ENCODE measurements at regions not wholly inside any gene's neighbourhood (a gene's known extent, or its start where the extent isn't known, plus 50 kb on each side); places are given as distances from the start of the nearest gene placed in this dataset.
A peak's percentile ranks its signal among the peaks of the same experiment; 100 is the strongest.

DNA sequence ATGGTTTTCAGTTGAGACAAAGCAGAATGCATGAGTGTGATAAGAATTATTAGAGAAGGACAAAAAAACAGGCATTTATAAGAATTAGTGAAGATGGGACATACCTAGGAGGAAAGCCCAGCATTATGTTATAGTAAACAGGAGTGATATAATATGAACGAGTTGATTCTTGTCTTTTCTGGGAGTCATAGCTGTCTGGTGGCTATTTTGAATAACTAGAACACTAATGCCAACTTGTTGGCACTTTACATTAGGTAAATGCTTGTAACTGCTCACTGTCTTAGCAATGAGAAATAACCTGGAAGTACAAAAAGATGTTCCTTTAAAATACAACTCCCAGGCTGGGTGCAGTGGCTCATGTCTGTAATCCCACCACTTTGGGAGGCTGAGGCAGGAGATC lies 540.8 kb upstream of the SPHKAP start:
- ATAC-seq (no peak), DNase-seq (ENCODE audit: low spot score) (no peak)

DNA sequence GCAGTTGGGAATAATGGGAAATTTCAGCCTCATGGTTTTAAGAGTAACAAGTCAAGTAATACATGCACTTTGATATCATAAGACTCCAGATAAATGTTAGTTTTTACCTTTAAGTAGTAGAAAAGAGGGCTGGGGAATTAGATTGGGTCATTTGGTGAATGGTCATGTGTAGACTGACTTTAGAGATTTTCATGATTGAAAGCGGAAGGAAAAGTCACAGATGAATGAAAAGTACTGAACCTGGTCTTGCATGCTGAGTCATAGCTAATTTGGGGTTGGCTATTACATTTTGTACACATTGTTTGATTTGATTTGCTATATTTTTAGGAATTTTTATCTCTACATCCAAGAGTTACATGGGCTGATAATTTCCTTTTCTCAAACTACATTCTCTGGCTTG lies 539.4 kb upstream of the SPHKAP start:
- ATAC-seq: no peak

DNA sequence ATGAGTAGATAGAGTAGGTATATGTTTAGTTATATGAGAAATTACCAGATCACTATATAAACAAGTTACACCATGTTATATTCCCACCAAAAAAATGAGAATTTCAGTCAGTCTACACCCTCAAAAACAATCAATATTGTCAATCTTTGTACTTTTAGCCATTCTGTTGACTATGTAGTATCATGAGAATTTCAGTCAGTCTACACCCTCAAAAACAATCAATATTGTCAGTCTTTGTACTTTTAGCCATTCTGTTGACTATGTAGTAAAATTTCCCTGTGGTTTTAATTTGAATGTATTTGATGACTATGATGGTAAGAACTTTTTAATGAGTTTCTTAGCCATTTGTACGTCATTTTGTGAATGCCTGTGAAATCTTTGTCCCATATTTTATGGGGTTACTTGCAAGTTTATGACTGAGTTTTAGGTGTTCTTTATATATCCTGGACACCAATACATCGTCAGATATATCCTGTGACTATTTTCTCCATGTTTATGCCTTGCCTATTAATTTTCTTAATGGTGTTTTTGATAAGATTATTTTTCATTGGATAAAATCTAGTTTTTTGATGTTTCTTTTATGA lies 528.4 kb upstream of the SPHKAP start:
- DNase-seq (ENCODE audit: low spot score) (no peak), ATAC-seq (peak; percentile 70)

More for the DNA sequence above, 539.4 kb upstream of the SPHKAP start:
- no peak for DNase-seq (ENCODE audit: low spot score)

DNA sequence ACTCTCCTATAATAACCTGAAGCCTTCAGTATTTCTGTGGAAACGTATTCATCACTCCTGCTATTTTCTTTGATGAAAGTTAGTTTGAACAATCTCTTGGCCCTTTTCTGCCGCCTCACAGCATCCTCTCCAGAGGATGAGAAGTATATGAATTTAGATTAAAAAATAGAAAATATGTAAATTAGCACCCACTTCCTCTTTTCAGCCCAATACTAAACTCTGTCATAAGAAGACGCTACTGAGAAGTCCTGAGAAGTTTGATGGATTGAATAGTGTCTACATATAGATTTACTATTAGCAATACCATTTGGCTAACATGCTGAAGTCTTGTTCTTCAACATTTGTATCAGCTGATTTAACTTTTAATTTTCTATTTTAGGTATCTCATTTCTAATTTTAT lies 526.4 kb upstream of the SPHKAP start:
- ATAC-seq: no peak
- no peak for DNase-seq (ENCODE audit: low spot score)

DNA sequence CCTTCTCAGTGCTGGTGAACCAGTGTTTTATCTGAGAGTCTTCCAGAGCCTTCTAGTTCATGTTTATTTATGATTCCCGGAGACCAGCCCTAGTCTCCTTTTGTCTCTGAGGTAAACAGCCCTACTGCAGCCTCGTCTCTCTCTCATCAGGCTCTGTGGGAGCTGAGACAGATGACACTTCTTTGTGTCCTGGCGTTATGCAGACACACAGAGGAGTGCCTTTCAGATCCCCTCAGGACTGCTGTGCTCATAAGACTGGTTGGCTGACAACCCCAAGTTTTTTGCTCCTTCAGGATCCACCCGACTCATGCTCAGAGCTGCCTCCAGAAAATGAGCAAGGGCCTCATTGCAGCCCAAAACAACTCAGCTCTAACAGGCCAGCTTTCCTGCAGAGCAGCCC lies 523.8 kb upstream of the SPHKAP start:
- DNase-seq (ENCODE audit: low spot score): no peak
- no peak for ATAC-seq

DNA sequence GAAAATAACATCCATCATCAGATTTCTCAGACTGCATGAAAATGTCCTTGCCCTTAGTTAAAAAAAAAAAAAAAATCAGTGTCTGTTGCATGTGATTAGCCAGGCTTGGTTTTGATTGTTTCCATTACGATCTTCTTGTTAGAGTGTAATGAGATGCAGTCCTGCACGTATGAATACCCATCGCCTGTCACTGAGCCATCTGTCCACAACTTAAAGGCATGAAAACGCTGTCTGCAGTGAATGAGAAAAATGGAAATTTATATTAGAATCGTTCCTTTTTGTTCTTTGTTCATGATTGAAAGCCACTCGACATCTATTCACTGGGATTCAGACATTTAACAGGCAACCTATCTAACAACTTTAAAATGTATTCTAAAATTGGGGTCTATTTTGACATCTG lies 521.7 kb upstream of the SPHKAP start:
- DNase-seq (ENCODE audit: low spot score) (no peak), ATAC-seq (no peak)

DNA sequence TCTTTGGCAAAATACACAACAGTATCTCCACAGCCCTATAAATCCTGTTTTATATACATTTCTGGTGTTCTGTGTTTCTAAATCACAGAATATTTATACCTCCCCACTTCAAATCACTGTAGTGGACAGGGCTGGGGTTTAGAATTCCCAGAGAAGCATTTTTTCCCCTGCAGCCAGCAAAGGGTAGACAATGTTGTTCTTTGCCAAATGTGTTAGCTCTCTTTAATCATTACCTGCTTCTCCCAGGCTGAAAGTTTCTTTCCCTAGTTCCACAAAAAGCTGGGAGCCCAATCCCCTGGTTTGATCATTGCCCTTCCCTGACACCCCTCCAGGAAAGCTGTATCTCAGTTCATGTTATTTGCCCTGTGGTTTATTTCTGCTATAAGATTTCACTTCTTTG lies 520.0 kb upstream of the SPHKAP start:
- DNase-seq (ENCODE audit: low spot score) (no peak), ATAC-seq (peak; percentile 83)

DNA sequence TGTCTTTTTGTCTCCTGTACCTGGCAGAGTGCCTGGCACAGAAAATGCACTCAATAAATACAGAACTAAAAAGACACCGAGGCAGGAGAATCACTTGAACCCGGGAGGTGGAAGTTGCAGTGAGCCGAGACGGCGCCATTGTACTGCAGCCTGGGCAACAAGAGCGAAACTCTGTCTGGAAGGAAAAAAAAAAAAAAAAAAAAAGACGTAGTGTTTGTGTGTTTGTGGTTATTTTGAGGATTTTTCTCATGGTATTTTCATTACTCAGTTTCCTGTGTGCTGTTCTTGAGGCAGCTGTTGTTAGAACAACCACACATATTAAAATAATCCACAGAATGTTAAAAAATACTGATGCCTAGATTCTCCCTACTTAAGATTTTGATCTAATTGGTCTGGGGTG lies 519.2 kb upstream of the SPHKAP start:
- no peak for ATAC-seq

DNA sequence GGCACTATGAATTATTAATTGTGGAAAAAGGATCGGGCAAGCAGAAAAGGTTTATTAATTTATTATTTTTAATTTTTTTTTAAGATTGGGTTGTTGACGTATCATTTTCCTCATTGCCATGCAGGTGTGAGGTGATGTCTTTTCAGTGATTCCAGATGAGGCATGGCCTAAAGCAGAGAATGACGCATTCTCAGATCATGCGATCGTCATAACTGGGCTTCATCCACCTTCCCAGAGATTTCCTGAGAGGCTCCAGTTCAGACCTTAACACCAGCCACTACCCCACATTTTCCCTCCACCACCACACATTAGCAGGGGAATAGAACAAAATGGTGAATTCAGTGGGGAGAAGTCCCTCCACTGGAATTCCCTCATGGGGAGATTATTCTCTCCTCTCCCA lies 518.4 kb upstream of the SPHKAP start:
- no peak for ATAC-seq
- DNase-seq (ENCODE audit: low spot score): no peak

More for the DNA sequence above, 519.2 kb upstream of the SPHKAP start:
- no peak for DNase-seq (ENCODE audit: low spot score)

DNA sequence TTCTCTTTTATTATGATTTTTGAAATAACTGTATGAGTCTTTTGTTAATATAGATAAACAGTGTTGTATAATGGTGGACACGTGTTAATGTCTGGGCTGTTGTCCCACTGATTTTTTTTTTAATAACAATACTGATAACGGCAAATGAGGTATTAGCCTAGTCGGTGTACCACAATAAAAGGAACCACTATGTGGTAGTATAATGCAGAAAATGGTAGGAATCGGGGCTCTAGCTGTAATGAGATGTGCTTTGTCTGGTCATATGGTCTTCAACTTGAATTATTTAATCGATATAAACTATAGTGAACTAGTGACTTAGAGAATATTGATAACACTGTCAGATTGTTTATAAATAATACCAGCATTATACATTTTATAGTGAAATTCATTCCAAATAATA lies 517.9 kb upstream of the SPHKAP start:
- DNase-seq (ENCODE audit: low spot score) (no peak), ATAC-seq (peak; percentile 73)

DNA sequence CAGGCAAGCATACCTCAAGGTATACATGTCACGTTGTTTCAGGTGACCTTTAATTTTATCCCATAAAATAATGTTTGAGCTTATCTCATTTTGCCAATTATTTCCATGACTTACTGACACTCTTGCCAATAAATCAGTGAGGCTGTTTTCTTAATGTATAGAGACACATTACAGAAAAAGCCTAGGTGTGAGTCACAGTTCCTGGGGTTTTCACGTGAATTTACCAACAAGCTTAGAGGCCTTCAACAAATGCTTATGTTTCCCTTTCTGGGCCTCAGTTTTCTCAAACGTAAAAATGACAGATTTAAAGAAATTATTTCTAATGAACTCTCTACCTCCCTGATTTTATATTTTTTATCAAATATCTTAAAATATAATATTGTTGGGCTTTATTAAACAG lies 517.5 kb upstream of the SPHKAP start:
- DNase-seq (ENCODE audit: low spot score) (no peak), ATAC-seq (no peak)

DNA sequence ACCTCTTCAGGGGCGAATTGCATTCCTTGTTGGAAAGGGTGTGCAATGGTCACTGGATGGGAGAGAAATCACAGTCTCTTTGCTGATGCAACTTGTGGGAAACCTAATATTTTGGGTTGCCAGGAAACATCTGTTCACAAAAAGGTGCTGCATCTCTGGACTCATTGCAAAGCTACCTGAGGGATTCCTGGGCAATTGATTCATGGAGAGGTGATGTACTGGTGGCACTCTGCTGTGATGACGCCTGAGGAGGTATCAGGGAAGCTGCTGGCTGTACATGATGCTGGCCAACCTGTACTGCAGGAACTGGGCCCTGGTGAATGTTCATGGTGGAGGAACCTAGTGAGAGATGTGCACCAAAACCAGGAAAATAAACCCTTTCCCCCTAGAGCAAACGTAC lies 516.0 kb upstream of the SPHKAP start:
- ATAC-seq (no peak), DNase-seq (ENCODE audit: low spot score) (no peak)

DNA sequence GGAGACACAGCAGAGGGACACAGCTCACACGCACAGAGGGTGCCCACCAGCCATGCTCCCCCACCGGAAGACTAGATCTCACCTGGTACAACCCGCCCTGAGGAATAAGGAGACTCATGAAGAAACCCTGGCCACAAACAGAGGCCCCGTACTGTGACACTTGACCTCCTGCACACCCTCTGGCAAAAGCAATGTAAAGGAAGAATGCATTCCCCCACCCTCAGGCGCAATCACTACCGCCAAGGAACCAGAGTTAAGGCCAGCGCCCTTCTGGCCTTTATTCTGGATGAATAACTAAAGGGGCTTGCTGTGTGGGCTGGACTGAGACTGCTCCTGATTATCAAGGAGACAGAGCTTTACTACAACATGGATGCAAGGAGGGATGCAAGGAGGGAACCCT lies 509.2 kb upstream of the SPHKAP start:
- DNase-seq (ENCODE audit: low spot score) (no peak), ATAC-seq (no peak)

DNA sequence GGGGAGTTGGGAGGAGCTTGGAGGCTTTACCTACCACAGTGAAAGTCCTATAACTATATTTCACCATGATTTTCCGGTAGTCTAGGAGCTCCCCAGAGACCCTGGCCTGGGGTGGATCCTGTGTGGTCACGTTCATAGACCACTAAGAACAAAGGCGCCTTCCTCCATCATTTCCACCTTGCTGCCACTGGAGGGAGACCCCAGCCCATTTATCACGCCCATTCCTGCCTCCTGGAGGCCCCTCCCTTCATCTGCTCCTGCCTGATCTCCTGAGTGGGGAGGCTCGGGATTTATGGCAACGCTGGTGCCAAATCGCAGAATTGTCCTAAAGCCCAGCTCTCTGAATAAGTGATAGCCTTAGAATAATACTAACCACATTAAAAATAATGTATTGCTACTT lies 507.6 kb upstream of the SPHKAP start:
- DNase-seq (ENCODE audit: low spot score) (no peak), ATAC-seq (peak; percentile 26)

DNA sequence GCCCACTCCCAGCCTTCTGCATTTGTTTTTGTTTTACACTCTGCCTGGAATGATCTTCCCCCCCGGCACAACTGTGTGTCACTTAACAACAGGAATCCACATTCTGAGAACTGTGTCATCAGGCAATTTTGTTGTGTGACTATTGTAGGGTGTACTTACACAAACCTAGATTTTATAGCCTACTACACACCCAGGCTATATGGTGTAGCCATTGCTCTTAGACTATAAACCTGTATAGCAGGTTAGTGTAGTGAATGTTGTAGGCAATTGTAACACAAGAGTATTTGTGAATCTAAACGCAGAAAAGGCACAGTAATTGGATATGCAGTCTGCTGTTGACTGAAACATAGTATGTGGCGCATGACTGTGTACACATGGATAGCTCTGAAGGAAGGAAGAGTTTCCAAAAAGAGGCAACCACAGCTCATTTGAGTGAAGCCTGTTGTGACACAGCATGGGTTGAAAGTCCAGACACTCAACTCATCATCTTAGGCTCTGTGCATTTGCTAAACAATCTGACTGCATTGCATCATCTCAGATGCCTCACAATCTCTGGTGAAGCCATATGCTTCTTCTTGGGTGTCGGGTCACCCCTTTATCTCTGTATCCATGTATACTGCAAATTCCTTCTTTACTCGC lies 506.6 kb upstream of the SPHKAP start:
- ATAC-seq (peak; percentile 94), DNase-seq (ENCODE audit: low spot score) (no peak)

DNA sequence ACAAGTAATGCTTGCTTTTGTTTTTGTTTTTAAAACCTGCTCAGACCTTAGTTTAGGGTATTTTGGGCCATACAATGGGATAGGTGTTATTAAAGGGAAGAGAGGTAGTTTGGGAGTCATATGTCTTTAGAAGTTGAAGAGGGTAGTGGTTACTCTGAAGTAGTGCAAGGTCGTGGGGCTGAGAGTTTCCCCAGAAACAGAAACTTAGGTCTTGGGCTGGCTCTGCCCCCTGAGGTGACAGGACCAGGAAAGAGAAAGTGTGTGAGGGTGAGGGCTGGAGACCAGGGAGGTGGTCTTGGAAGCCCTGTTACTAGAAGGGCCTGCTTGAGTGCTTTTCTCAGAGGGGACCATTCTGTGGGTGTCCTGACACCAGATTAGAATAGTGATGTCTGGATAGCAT lies 500.5 kb upstream of the SPHKAP start:
- DNase-seq (ENCODE audit: low spot score) (no peak), ATAC-seq (no peak)

DNA sequence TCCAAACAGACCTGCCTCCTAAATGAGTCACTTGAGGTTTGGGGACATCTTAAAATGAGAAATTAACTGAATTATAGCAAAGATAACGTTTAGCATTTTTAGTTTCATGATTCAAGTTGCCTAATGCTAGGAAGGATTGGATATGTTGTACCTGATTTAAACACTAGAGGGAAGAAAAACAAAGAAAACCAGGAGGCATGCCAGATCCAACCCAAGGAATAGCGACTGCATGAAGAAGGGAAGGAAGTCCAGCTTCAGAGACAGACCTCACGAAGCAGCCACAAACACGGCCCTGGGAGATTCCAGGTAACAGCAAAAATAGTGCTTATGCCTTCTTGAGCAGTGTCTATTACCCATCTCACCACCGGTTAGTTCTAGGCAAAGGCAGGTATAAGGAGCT lies 499.9 kb upstream of the SPHKAP start:
- peak; percentile 93 for ATAC-seq
- DNase-seq (ENCODE audit: low spot score): no peak

DNA sequence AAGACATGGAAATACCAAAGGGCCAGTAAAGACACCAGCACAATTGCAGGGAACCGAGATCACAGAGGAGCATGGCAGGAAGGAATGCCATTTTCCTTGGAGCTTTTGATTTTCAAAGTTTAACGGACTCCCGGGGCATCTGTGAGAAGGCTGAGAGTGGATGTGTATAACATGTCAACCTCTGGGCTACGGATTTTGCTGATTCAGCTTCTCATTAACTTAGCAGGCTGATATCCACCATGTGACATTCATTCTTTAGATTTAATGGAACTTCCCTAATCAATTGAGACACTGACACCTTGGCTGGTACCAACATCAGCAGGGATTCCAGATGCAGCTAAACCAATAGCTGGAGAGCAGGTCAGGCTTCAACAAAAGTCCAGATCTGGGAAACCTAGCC lies 496.6 kb upstream of the SPHKAP start:
- ATAC-seq: no peak
- no peak for DNase-seq (ENCODE audit: low spot score)

DNA sequence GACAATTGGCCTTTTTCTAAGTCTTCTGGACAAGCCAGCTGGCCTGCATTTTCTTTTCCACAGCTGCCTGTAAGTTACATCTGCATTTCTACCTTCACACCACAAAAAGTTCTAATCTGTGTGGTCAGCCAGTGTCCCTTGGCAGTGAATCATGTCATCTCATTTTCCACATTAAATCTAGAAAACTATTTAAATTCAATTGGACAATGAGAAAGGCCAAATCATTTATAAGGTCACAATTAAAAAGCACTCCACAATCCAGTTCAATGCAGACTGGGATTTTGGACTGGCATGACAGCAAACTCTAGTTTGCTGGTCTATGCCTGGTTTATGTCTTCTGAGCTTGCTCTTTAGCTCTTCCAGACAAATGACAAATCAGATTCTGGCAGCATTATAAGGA lies 494.2 kb upstream of the SPHKAP start:
- no peak for ATAC-seq
- DNase-seq (ENCODE audit: low spot score): no peak

DNA sequence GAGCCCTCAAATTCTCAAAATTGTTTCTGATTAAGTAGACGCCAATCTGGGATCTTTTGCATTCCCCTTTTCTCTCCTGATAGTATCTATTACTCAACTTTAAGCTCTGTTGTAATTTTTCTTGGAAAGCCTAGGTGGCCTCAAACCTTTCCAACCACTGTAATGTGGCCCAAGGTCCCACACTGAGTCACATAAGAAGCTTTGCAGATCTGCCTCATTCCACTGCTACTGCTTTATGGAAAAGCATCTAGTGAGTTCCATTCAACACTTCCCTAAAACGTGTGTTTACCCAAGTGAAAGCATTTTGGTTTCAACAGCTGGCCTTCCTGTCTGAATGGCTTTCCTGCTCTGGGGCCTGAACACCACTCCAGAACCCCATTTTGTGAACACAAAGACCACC lies 493.6 kb upstream of the SPHKAP start:
- ATAC-seq (peak; percentile 88), DNase-seq (ENCODE audit: low spot score) (no peak)

DNA sequence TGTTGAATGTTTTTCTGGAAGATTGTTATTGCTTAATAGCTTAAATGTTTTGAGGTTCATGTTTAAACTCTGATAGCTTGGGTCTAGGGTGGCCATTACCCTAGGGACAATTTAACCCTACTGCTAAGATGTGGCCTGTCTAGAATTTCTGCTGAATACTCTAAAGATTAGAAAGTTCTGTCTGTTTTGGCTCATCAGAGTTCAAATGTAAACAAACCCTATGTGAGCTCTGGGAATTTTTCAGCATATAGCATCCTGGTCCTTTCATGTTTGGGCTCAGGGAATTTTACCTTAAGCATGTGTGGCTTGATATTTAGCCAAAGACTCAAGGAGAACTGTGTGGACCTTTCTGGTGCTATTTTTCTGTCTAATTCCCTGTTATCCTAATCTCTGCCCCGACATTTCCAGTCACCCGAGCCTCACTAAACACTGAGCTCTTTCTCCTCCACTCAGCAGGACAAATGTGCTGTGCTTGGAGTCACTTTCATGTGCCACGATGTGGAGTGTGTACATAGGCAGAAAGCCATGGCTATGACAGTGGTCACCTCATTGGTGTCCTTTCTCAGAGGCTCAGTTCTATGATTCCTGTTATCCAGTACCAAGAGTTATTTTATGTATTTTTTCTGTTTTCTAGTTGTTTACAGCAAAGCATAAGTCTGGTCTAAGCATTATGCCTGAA lies 492.5 kb upstream of the SPHKAP start:
- DNase-seq (ENCODE audit: low spot score) (no peak), ATAC-seq (peak; percentile 53)

DNA sequence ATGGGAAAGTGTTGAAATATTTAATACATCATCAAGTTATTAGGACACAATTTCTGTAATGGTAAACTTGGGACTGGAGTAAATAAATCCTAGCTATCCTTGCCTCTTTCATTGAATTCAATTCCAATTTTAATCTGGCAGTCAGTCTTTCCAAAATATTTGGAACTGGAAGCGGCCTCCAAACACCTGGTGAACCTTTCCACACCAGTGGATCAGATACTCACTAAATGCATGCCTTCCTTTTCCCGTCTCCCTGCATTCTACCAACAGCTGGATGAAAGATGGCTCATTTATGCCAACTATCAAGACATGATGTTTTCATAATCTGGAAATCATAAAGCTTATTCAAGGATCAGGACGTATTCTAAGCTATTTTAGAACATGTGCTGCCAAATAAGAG lies 488.2 kb upstream of the SPHKAP start:
- ATAC-seq (no peak), DNase-seq (ENCODE audit: low spot score) (no peak)

DNA sequence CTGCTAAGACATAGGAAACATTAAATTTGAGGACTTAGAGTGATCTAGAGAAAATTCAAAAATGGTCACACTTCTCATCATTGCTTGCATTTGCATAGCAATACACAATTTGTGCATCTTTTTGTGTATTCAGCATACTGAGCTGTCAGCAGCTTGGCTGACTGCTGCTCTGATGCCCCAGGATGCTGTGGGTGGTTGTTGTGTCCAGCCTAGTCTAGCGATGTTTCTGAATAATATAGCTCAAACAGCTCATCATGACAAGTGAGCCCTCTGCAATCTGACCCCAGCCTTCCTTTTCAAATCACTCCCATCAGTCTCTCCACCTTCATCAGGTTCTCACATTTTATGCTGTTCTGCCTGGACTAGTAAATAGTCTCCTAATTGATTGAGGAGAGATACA lies 483.7 kb upstream of the SPHKAP start:
- no peak for ATAC-seq
- no peak for DNase-seq (ENCODE audit: low spot score)

Measured in left lobe of liver (tissue), 2 donors.